H9 (cell line): ENCODE measurements at regions not wholly inside any gene's neighbourhood (a gene's known extent, or its start where the extent isn't known, plus 50 kb on each side); places are given as distances from the start of the nearest gene placed in this dataset.

Experiments
- DNase-seq: peaks from one replicate; pipeline ENCODE4 v3.0.0-alpha.2; 2017
- H2AFZ ChIP-seq: one replicate; pipeline ENCODE4 v1.6.1; 2013; ENCODE audit warnings: mild to moderate bottlenecking, low read length, control low read depth, moderate library complexity
- H2AK5ac ChIP-seq: 2 replicates; pipeline ENCODE4 v1.6.1; 2013; ENCODE audit warnings: low read length, control low read depth, mixed read lengths; ENCODE audit not compliant: insufficient read length
- H2BK120ac ChIP-seq: one replicate; pipeline ENCODE4 v1.6.1; 2013; ENCODE audit warnings: low read depth, mild to moderate bottlenecking, low read length, control low read depth, inconsistent platforms; ENCODE audit not compliant: poor library complexity, severe bottlenecking
- H2BK12ac ChIP-seq: 2 replicates; pipeline ENCODE4 v1.6.1; 2013; ENCODE audit warnings: low read length, control low read depth, mixed read lengths, low read depth; ENCODE audit not compliant: insufficient read length
- H2BK15ac ChIP-seq: 2 replicates; pipeline ENCODE4 v1.6.1; 2013; ENCODE audit warnings: low read depth, low read length, control low read depth
- H2BK20ac ChIP-seq: one replicate; pipeline ENCODE4 v1.6.1; 2013; ENCODE audit warnings: low read depth, mild to moderate bottlenecking, low read length, control low read depth, inconsistent platforms; ENCODE audit not compliant: poor library complexity, severe bottlenecking
- H2BK5ac ChIP-seq: 2 replicates; pipeline ENCODE4 v1.6.1; 2013; ENCODE audit warnings: low read length, control low read depth, mixed read lengths; ENCODE audit not compliant: insufficient read length
- H3K14ac ChIP-seq: 2 replicates; pipeline ENCODE4 v1.6.1; 2013; ENCODE audit warnings: low read length, control low read depth; ENCODE audit not compliant: insufficient read depth
- H3K18ac ChIP-seq: 2 replicates; pipeline ENCODE4 v1.6.1; 2013; ENCODE audit warnings: low read depth, mild to moderate bottlenecking, mixed read lengths, low read length, control low read depth; ENCODE audit not compliant: insufficient read length
- H3K23ac ChIP-seq: 2 replicates; pipeline ENCODE4 v1.6.1; 2013; ENCODE audit warnings: low read length, control low read depth, mixed read lengths, low read depth; ENCODE audit not compliant: insufficient read length
- H3K23me2 ChIP-seq: 2 replicates; pipeline ENCODE4 v1.6.1; 2013; ENCODE audit warnings: low read depth, mild to moderate bottlenecking, mixed read lengths, low read length, control low read depth; ENCODE audit not compliant: insufficient read length, poor library complexity, severe bottlenecking
- H3K27ac ChIP-seq: 2 replicates; pipeline ENCODE4 v1.5.1; 2013; ENCODE audit warnings: low read length, control low read depth, mixed read lengths, low read depth; ENCODE audit not compliant: insufficient read length
- H3K27me3 ChIP-seq: 2 replicates; pipeline ENCODE4 v1.6.1; 2013; ENCODE audit warnings: low read length, control low read depth, inconsistent platforms; ENCODE audit not compliant: insufficient read depth
- H3K4ac ChIP-seq: 2 replicates; pipeline ENCODE4 v1.6.1; 2013; ENCODE audit warnings: low read depth, mild to moderate bottlenecking, control low read depth, inconsistent platforms, low read length, moderate library complexity
- H3K4me1 ChIP-seq: 2 replicates; pipeline ENCODE4 v1.6.1; 2013; ENCODE audit warnings: low read length, control low read depth, inconsistent platforms; ENCODE audit not compliant: insufficient read depth
- H3K4me2 ChIP-seq: 2 replicates; pipeline ENCODE4 v1.6.1; 2013; ENCODE audit warnings: low read length, control low read depth, mixed read lengths; ENCODE audit not compliant: insufficient read length, insufficient read depth
- H3K56ac ChIP-seq: 2 replicates; pipeline ENCODE4 v1.6.1; 2013; ENCODE audit warnings: low read depth, mild to moderate bottlenecking, mixed read lengths, low read length, control low read depth; ENCODE audit not compliant: insufficient read length
- H3K79me1 ChIP-seq: 2 replicates; pipeline ENCODE4 v1.6.1; 2013; ENCODE audit warnings: low read depth, mild to moderate bottlenecking, moderate library complexity, low read length, control low read depth, inconsistent platforms; ENCODE audit not compliant: insufficient read depth, poor library complexity, severe bottlenecking
- H3K79me2 ChIP-seq: 2 replicates; pipeline ENCODE4 v1.6.1; 2013; ENCODE audit warnings: low read length, control low read depth, inconsistent platforms; ENCODE audit not compliant: insufficient read depth
- H3K9ac ChIP-seq: 2 replicates; pipeline ENCODE4 v1.6.1; 2013; ENCODE audit warnings: low read length, control low read depth, mixed read lengths; ENCODE audit not compliant: insufficient read length; ENCODE audit errors: extremely low read depth
- H3K9me3 ChIP-seq: one replicate; pipeline ENCODE4 v1.6.1; 2013; ENCODE audit warnings: low read depth, low read length, inconsistent platforms; ENCODE audit not compliant: control insufficient read depth
- H3T11ph ChIP-seq: one replicate; pipeline ENCODE4 v1.6.1; 2013; ENCODE audit warnings: mild to moderate bottlenecking, low read length, control low read depth, inconsistent platforms
- H4K20me1 ChIP-seq: one replicate; pipeline ENCODE4 v1.6.1; 2013; ENCODE audit not compliant: control insufficient read depth, insufficient read length, insufficient read depth
- H4K5ac ChIP-seq: 2 replicates; pipeline ENCODE4 v1.6.1; 2013; ENCODE audit warnings: low read depth, mild to moderate bottlenecking, mixed read lengths, low read length, control low read depth; ENCODE audit not compliant: insufficient read length
- H4K8ac ChIP-seq: replicated peaks from 2 replicates; pipeline ENCODE4 v1.6.1; 2013; ENCODE audit warnings: low read length, control low read depth, mixed read lengths, low read depth; ENCODE audit not compliant: insufficient read length
- H4K91ac ChIP-seq: 2 replicates; pipeline ENCODE4 v1.6.1; 2013; ENCODE audit warnings: low read depth, mild to moderate bottlenecking, moderate library complexity, mixed read lengths, low read length, control low read depth; ENCODE audit not compliant: insufficient read length
- H3K27ac Mint-ChIP-seq, 3 experiments: 2 replicates in 2 of 3; 3 replicates in 1 of 3; pipeline ENCODE4 v1.8.0; 2020 to 2021; ENCODE audit warnings: mixed read lengths in 3 of 3, mild to moderate bottlenecking in 1 of 3, moderate library complexity in 1 of 3
- H3K27me3 Mint-ChIP-seq: 2 replicates; pipeline ENCODE4 v1.8.0; 2021; ENCODE audit warnings: low read depth, mild to moderate bottlenecking, moderate library complexity, mixed read lengths
- H3K36me3 Mint-ChIP-seq, 3 experiments: 2 replicates in 2 of 3; 3 replicates in 1 of 3; pipeline ENCODE4 v1.8.0; 2020 to 2021; ENCODE audit warnings: low read depth in 3 of 3, mixed read lengths in 3 of 3; ENCODE audit not compliant: insufficient read depth in 1 of 3
- H3K4me1 Mint-ChIP-seq, 2 experiments: 2 replicates each; pipeline ENCODE4 v1.8.0; 2020; ENCODE audit warnings: mixed read lengths in 2 of 2
- H3K4me3 Mint-ChIP-seq, 2 experiments: 2 replicates in 1 of 2; 3 replicates in 1 of 2; pipeline ENCODE4 v1.8.0; 2020 to 2021; ENCODE audit warnings: mild to moderate bottlenecking in 2 of 2, mixed read lengths in 2 of 2, moderate library complexity in 1 of 2
- H3K9me3 Mint-ChIP-seq, 2 experiments: 2 replicates in 1 of 2; 3 replicates in 1 of 2; pipeline ENCODE4 v1.8.0; 2020; ENCODE audit warnings: mild to moderate bottlenecking in 2 of 2, mixed read lengths in 2 of 2, moderate library complexity in 1 of 2
- WGBS: extraction: QIAGEN DNeasy Blood & Tissue Kit; methylation state at CpG from one replicate; pipeline ENCODE4 v1.1.7; 2013; ENCODE audit warnings: missing lambda C conversion rate, low lambda C conversion rate, mixed read lengths; ENCODE audit not compliant: insufficient read length; ENCODE audit errors: extremely low coverage; 5-methylcytosine and 5-hydroxymethylcytosine counted together
- TF ChIP-seq, protein P1 (sequence below): fragments of 200-600 bp; sonication (generic); conservative IDR thresholded peaks from 3 replicates; pipeline ENCODE4 v1.8.0; 2021; ENCODE audit warnings: antibody characterized with exemption, mild to moderate bottlenecking

DNA sequence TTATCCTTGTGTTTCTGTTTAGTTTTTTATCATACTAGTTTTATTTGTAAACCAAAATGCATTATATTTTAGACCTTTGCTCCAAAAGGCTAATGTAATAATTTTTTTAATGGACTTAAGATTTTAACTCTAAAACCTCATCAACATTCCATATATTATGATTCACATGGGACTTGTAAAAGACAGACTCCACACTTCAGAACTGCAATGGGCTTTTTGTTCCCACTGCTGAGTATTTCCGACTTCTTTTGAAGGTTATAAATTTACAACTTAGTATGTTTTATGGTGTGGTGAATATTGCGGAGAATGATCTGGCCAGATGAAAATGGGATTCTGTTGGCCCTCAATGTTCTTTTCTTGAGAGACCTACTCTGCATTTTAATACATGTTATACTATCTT is 678.5 kb downstream of the USP25 start:
- no peak overlapping the region for H2BK12ac ChIP-seq
- no peak overlapping the region for H3K9ac ChIP-seq
- no peak overlapping the region for H3K18ac ChIP-seq
- no peak overlapping the region for H3K27ac Mint-ChIP-seq
- H3K23ac ChIP-seq: no peak overlapping the region
- no peaks in the 10 kb centered on the region for H3K79me1 ChIP-seq
- no peak overlapping the region for H2BK20ac ChIP-seq
- no peak overlapping the region for H3T11ph ChIP-seq
- H3K4ac ChIP-seq: no peak overlapping the region
- no peak overlapping the region for H2AFZ ChIP-seq
- no peak for DNase-seq
- no peak overlapping the region for H4K8ac ChIP-seq
- H4K91ac ChIP-seq: no peak overlapping the region
- TF ChIP-seq, protein P1, sequence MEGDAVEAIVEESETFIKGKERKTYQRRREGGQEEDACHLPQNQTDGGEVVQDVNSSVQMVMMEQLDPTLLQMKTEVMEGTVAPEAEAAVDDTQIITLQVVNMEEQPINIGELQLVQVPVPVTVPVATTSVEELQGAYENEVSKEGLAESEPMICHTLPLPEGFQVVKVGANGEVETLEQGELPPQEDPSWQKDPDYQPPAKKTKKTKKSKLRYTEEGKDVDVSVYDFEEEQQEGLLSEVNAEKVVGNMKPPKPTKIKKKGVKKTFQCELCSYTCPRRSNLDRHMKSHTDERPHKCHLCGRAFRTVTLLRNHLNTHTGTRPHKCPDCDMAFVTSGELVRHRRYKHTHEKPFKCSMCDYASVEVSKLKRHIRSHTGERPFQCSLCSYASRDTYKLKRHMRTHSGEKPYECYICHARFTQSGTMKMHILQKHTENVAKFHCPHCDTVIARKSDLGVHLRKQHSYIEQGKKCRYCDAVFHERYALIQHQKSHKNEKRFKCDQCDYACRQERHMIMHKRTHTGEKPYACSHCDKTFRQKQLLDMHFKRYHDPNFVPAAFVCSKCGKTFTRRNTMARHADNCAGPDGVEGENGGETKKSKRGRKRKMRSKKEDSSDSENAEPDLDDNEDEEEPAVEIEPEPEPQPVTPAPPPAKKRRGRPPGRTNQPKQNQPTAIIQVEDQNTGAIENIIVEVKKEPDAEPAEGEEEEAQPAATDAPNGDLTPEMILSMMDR: no peak
- H3K9me3 Mint-ChIP-seq: peaks cover 6 to 9% of the 10 kb centered on the region in 2 experiments; a peak in 4 of 5 replicates
- no peaks in the 10 kb centered on the region for H3K4me1 Mint-ChIP-seq
- H2BK15ac ChIP-seq: no peak overlapping the region
- no peak overlapping the region for H2AK5ac ChIP-seq
- no peaks in the 10 kb centered on the region for H3K36me3 Mint-ChIP-seq
- H3K4me1 ChIP-seq: no peaks in the 10 kb centered on the region
- H3K23me2 ChIP-seq: no peaks in the 10 kb centered on the region
- H3K79me2 ChIP-seq: no peaks in the 10 kb centered on the region
- no peak overlapping the region for H2BK5ac ChIP-seq
- no peaks in the 10 kb centered on the region for H4K20me1 ChIP-seq
- H4K5ac ChIP-seq: no peak overlapping the region
- H2BK120ac ChIP-seq: no peak overlapping the region
- H3K27me3 ChIP-seq: no peaks in the 10 kb centered on the region
- no peak overlapping the region for H3K4me2 ChIP-seq
- H3K56ac ChIP-seq: no peak overlapping the region
- no peaks in the 10 kb centered on the region for H3K9me3 ChIP-seq
- H3K27ac ChIP-seq: no peak overlapping the region
- no peak overlapping the region for H3K14ac ChIP-seq
- H3K27me3 Mint-ChIP-seq: no peaks in the 10 kb centered on the region
- WGBS: no CpG with 5 or more reads among the region's 2 CpGs
- no peak overlapping the region for H3K4me3 Mint-ChIP-seq
